ENCODE measurements at regions not wholly inside any gene's neighbourhood (a gene's known extent, or its start where the extent isn't known, plus 50 kb on each side); places are given as distances from the start of the nearest gene placed in this dataset.

DNA sequence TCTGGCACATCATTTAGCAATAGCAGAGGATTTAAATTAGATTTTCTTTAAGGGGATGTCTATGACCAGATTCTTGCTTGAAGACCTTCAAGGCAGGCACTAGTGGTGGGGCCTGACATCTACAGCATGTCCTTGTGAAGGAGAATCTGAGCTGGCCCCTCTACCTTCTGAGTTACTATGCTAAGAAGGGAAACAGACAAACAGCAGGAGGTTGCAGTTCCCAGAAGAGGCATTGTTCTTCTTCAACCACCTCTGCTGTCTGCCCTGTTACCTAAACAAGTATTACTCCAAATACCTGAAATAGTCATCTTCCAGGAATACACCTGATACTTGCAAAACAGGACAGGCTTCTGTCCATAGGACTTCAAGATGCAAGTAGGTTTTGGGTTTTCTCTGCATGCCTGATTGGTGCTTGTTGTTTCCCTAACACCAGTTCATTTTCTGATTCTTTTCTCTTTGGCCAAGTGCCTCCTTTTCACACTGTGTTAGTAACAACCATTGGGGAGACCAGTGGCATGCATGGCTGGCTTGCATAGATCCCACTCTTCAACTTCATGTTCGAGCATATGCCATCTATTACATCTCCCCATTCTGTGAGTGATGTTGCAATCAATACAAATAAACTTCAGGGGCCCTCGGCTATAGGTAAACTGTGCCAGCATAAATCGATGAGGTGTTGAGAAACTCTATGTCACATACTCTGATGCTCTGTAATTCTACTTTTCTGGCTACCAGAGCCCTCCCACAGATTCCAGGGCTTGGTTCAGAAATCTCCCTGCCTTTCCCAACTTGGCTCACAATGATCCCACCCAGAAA lies 93.0 kb upstream of the DUSP10 start:
- TF ChIP-seq, protein P1, sequence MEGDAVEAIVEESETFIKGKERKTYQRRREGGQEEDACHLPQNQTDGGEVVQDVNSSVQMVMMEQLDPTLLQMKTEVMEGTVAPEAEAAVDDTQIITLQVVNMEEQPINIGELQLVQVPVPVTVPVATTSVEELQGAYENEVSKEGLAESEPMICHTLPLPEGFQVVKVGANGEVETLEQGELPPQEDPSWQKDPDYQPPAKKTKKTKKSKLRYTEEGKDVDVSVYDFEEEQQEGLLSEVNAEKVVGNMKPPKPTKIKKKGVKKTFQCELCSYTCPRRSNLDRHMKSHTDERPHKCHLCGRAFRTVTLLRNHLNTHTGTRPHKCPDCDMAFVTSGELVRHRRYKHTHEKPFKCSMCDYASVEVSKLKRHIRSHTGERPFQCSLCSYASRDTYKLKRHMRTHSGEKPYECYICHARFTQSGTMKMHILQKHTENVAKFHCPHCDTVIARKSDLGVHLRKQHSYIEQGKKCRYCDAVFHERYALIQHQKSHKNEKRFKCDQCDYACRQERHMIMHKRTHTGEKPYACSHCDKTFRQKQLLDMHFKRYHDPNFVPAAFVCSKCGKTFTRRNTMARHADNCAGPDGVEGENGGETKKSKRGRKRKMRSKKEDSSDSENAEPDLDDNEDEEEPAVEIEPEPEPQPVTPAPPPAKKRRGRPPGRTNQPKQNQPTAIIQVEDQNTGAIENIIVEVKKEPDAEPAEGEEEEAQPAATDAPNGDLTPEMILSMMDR (IDR thresholded peaks at IDR 0.05; ENCODE audit: poor library complexity), result no peak
- TF ChIP-seq EZH2 (IDR thresholded peaks at IDR 0.05; ENCODE audit: borderline replicate concordance), result no peak

Data from hepatocyte (in vitro differentiated cells).